Right atrium auricular region (tissue), 2 donors: ENCODE measurements at regions not wholly inside any gene's neighbourhood (a gene's known extent, or its start where the extent isn't known, plus 50 kb on each side); places are given as distances from the start of the nearest gene placed in this dataset.
A peak's percentile ranks its signal among the peaks of the same experiment; 100 is the strongest.

Experiments
- DNase-seq: peaks from one replicate; pipeline ENCODE4 v3.0.0-alpha.2; 2019; ENCODE audit warnings: low spot score
- H3K27ac ChIP-seq, 2 donors: fragments of 200-600 bp; sonication (generic); 1 replicate in 1 of 2; 2 replicates in 1 of 2; pipeline ENCODE4 v1.5.1; 2016 to 2019
- H3K27me3 ChIP-seq, 2 donors: fragments of 200-600 bp; sonication (generic); one replicate each; pipeline versions ENCODE4 v1.5.1 to v1.6.0; 2017 to 2019
- H3K36me3 ChIP-seq: fragments of 200-600 bp; sonication (generic); one replicate; pipeline ENCODE4 v1.5.1; 2016
- H3K4me1 ChIP-seq, 2 donors: fragments of 200-600 bp; sonication (generic); one replicate each; pipeline versions ENCODE4 v1.5.1 to v1.6.0; 2017 to 2019
- H3K4me3 ChIP-seq, 2 donors: fragments of 200-600 bp; sonication (generic); 1 replicate in 1 of 2; 2 replicates in 1 of 2; pipeline ENCODE4 v1.5.1; 2017 to 2019; ENCODE audit warnings: mild to moderate bottlenecking in 1 of 2, moderate library complexity in 1 of 2
- H3K9me3 ChIP-seq, 2 donors: fragments of 200-600 bp; sonication (generic); one replicate each; pipeline ENCODE4 v1.5.1; 2019
- CTCF ChIP-seq, 2 donors: fragments of 200-600 bp; sonication (generic); IDR thresholded peaks; one replicate each; pipeline ENCODE4 v1.5.1; 2019; ENCODE audit warnings: antibody characterized with exemption in 2 of 2

- no peak for DNase-seq
- no peak overlapping the region for H3K27ac ChIP-seq
These were observed 195.1 kb downstream of the IPO8 start for GRCh38 chr12:30500532-30500931.

GRCh38 chr12:30485230-30485890, 210.3 kb downstream of the IPO8 start:
- Histone ChIP-seq H3K9me3 (no peaks in the 10 kb centered on the region), H3K27me3 (no peaks in the 10 kb centered on the region), H3K36me3 (no peaks in the 10 kb centered on the region), H3K4me3 (no peak overlapping the region), H3K27ac (peak overlapping the region in 1 of 2 donors; percentile 26), H3K4me1 (no peaks in the 10 kb centered on the region)
- TF ChIP-seq CTCF (IDR thresholded peaks at IDR 0.05): no peak
- DNase-seq: no peak

More at GRCh38 chr12:30500532-30500931, 195.1 kb downstream of the IPO8 start:
- no peak overlapping the region for H3K4me3 ChIP-seq
- H3K27me3 ChIP-seq: no peaks in the 10 kb centered on the region
- no peaks in the 10 kb centered on the region for H3K36me3 ChIP-seq
- H3K9me3 ChIP-seq: no peaks in the 10 kb centered on the region
- H3K4me1 ChIP-seq: no peaks in the 10 kb centered on the region
- no peak for TF ChIP-seq CTCF (IDR thresholded peaks at IDR 0.05)

- DNase-seq: no peak
- H3K36me3 ChIP-seq: no peaks in the 10 kb centered on the region
- H3K27me3 ChIP-seq: no peaks in the 10 kb centered on the region
- H3K4me1 ChIP-seq: no peaks in the 10 kb centered on the region
- H3K27ac ChIP-seq: peak overlapping the region in 1 of 2 donors; percentile 26
- H3K9me3 ChIP-seq: no peaks in the 10 kb centered on the region
- no peak for TF ChIP-seq CTCF (IDR thresholded peaks at IDR 0.05)
- H3K4me3 ChIP-seq: no peak overlapping the region
These were observed 211.0 kb downstream of the IPO8 start for GRCh38 chr12:30484658-30485057.

- no peaks in the 10 kb centered on the region for H3K4me1 ChIP-seq
- H3K36me3 ChIP-seq: no peaks in the 10 kb centered on the region
- TF ChIP-seq CTCF (IDR thresholded peaks at IDR 0.05): no peak
- H3K9me3 ChIP-seq: no peaks in the 10 kb centered on the region
- H3K4me3 ChIP-seq: no peak overlapping the region
- no peaks in the 10 kb centered on the region for H3K27me3 ChIP-seq
- no peak for DNase-seq
- H3K27ac ChIP-seq: no peak overlapping the region
These were observed 213.0 kb downstream of the IPO8 start for GRCh38 chr12:30482650-30483049.

GRCh38 chr12:30473274-30473673, 222.4 kb downstream of the IPO8 start:
- peaks cover 4 to 12% of the 10 kb centered on the region in 2 donors for H3K9me3 ChIP-seq
- DNase-seq: no peak
- no peaks in the 10 kb centered on the region for H3K27me3 ChIP-seq
- no peak overlapping the region for H3K4me3 ChIP-seq
- H3K36me3 ChIP-seq: no peaks in the 10 kb centered on the region
- no peak overlapping the region for H3K27ac ChIP-seq
- no peak for TF ChIP-seq CTCF (IDR thresholded peaks at IDR 0.05)
- H3K4me1 ChIP-seq: no peaks in the 10 kb centered on the region

- Histone ChIP-seq H3K4me3 (no peak overlapping the region), H3K9me3 (peaks cover 4 to 12% of the 10 kb centered on the region in 2 donors), H3K27ac (no peak overlapping the region), H3K36me3 (no peaks in the 10 kb centered on the region), H3K27me3 (no peaks in the 10 kb centered on the region), H3K4me1 (no peaks in the 10 kb centered on the region)
- DNase-seq: no peak
- no peak for TF ChIP-seq CTCF (IDR thresholded peaks at IDR 0.05)
These were observed 229.5 kb downstream of the IPO8 start for GRCh38 chr12:30466093-30466585.
